Cardiac muscle cell (in vitro differentiated cells and primary cell): ENCODE measurements at regions not wholly inside any gene's neighbourhood (a gene's known extent, or its start where the extent isn't known, plus 50 kb on each side); places are given as distances from the start of the nearest gene placed in this dataset.

ENCODE experiments used
- DNase-seq, 2 donors: peaks; one replicate each; pipeline versions ENCODE4 v3.0.0 to v3.0.0-alpha.2; 2010 to 2017; ENCODE audit warnings: low read depth in 1 of 2, low spot score in 1 of 2
- H3K27ac ChIP-seq: fragments of 200-600 bp; sonication (generic); 2 replicates; pipeline ENCODE4 v1.5.1; 2016
- H3K27me3 ChIP-seq: fragments of 200-600 bp; sonication (generic); 2 replicates; pipeline ENCODE4 v1.6.0; 2016; ENCODE audit warnings: control low read depth
- H3K36me3 ChIP-seq: fragments of 200-600 bp; sonication (generic); 2 replicates; pipeline ENCODE4 v1.5.1; 2016; ENCODE audit warnings: control low read depth
- H3K4me1 ChIP-seq: fragments of 200-600 bp; sonication (generic); 2 replicates; pipeline ENCODE4 v1.8.1; 2017; ENCODE audit warnings: low read depth, mild to moderate bottlenecking, mixed run types
- H3K4me3 ChIP-seq: fragments of 200-600 bp; sonication (generic); 2 replicates; pipeline ENCODE4 v1.5.1; 2016; ENCODE audit warnings: mild to moderate bottlenecking
- H3K9me3 ChIP-seq: fragments of 200-600 bp; sonication (generic); 2 replicates; pipeline ENCODE4 v1.5.1; 2017; ENCODE audit warnings: low read depth, mild to moderate bottlenecking, control low read depth
- CTCF ChIP-seq: IDR thresholded peaks from 2 replicates; pipeline ENCODE4 v1.5.1; 2012; ENCODE audit warnings: low read depth, mild to moderate bottlenecking, low read length

- no peak for DNase-seq
- Histone ChIP-seq H3K4me3 (no peak overlapping the region), H3K36me3 (no peaks in the 10 kb centered on the region), H3K9me3 (no peaks in the 10 kb centered on the region), H3K4me1 (no peaks in the 10 kb centered on the region), H3K27ac (no peak overlapping the region), H3K27me3 (no peaks in the 10 kb centered on the region)
- TF ChIP-seq CTCF: no peak
Measured at GRCh38 chr15:77800305-77800704, 167.6 kb upstream of the LINGO1 start.

- no peak for TF ChIP-seq CTCF
- Histone ChIP-seq H3K27ac (no peak overlapping the region), H3K9me3 (no peaks in the 10 kb centered on the region), H3K4me3 (no peak overlapping the region), H3K4me1 (no peaks in the 10 kb centered on the region), H3K36me3 (no peaks in the 10 kb centered on the region), H3K27me3 (no peaks in the 10 kb centered on the region)
- no peak for DNase-seq
Measured at GRCh38 chr15:77798847-77799246, 166.1 kb upstream of the LINGO1 start.

GRCh38 chr15:77798151-77798835 lies 165.6 kb upstream of the LINGO1 start:
- Histone ChIP-seq H3K4me3 (no peak overlapping the region), H3K27ac (no peak overlapping the region), H3K36me3 (no peaks in the 10 kb centered on the region), H3K4me1 (no peaks in the 10 kb centered on the region), H3K27me3 (no peaks in the 10 kb centered on the region), H3K9me3 (no peaks in the 10 kb centered on the region)
- no peak for TF ChIP-seq CTCF
- no peak for DNase-seq

GRCh38 chr15:77797270-77797669 lies 164.6 kb upstream of the LINGO1 start:
- no peak for DNase-seq
- TF ChIP-seq CTCF: no peak
- H3K4me1 ChIP-seq: no peaks in the 10 kb centered on the region
- no peak overlapping the region for H3K4me3 ChIP-seq
- H3K9me3 ChIP-seq: no peaks in the 10 kb centered on the region
- H3K36me3 ChIP-seq: no peaks in the 10 kb centered on the region
- H3K27ac ChIP-seq: no peak overlapping the region
- H3K27me3 ChIP-seq: no peaks in the 10 kb centered on the region

- Histone ChIP-seq H3K4me1 (no peaks in the 10 kb centered on the region), H3K9me3 (no peaks in the 10 kb centered on the region), H3K27ac (no peak overlapping the region), H3K4me3 (no peak overlapping the region), H3K36me3 (no peaks in the 10 kb centered on the region), H3K27me3 (no peaks in the 10 kb centered on the region)
- no peak for TF ChIP-seq CTCF
- no peak for DNase-seq
Measured at GRCh38 chr15:77796046-77796729, 163.5 kb upstream of the LINGO1 start.
